ENCODE measurements at regions not wholly inside any gene's neighbourhood (a gene's known extent, or its start where the extent isn't known, plus 50 kb on each side); places are given as distances from the start of the nearest gene placed in this dataset.

DNA sequence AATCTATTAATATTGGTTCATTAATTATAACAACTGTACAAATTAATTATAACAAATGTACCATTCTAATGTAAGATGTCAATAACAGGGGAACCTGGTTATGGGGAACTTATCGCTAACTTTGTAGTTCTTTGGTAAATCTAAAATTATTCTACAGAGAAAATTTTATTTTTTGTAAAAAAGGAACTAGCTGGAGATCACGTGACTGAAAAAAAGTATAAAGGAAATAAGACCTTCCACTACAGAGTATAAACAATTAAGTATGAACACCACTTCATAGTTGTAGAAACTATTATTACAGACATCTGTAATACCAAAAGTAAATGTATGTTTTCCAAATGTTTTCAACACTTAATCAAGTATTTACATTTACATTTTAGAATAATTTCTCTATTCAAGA lies 77.9 kb upstream of the DKK2 start:
- no peaks in the 10 kb centered on the region for H3K4me1 Mint-ChIP-seq
- ATAC-seq (no peak), DNase-seq (no peak)
- peaks cover 0 to 4% (median 0%) of the 10 kb centered on the region in 5 donors for H3K27me3 Mint-ChIP-seq
- no peaks in the 10 kb centered on the region for H3K36me3 Mint-ChIP-seq
- POLR2A ChIA-PET: no interaction called here
- H3K9me3 Mint-ChIP-seq: peaks cover 0 to 8% (median 3%) of the 10 kb centered on the region in 9 donors
- no peak overlapping the region for H3K27ac Mint-ChIP-seq
- H3K4me3 Mint-ChIP-seq: no peak overlapping the region

GRCh38 chr4:107098401-107098800 lies 62.3 kb upstream of the DKK2 start:
- Mint-ChIP-seq H3K36me3 (no peaks in the 10 kb centered on the region), H3K4me3 (no peak overlapping the region), H3K4me1 (no peaks in the 10 kb centered on the region), H3K27ac (no peak overlapping the region), H3K27me3 (peaks cover 0 to 6% (median 0%) of the 10 kb centered on the region in 5 donors), H3K9me3 (peaks cover 0 to 4% (median 0%) of the 10 kb centered on the region in 9 donors)
- ATAC-seq: no peak
- DNase-seq: no peak
- POLR2A ChIA-PET: no interaction called here

- no peak overlapping the region for H3K27ac Mint-ChIP-seq
- no peak overlapping the region for H3K4me3 Mint-ChIP-seq
- H3K9me3 Mint-ChIP-seq: peaks cover 0 to 4% (median 2%) of the 10 kb centered on the region in 9 donors
- H3K36me3 Mint-ChIP-seq: no peaks in the 10 kb centered on the region
- H3K4me1 Mint-ChIP-seq: no peaks in the 10 kb centered on the region
- peaks cover 0 to 6% (median 0%) of the 10 kb centered on the region in 5 donors for H3K27me3 Mint-ChIP-seq
- POLR2A ChIA-PET: no interaction called here
- ATAC-seq: no peak
- no peak for DNase-seq
Measured at GRCh38 chr4:107094976-107095375, 58.9 kb upstream of the DKK2 start.

GRCh38 chr4:107094332-107094731 lies 58.2 kb upstream of the DKK2 start:
- Mint-ChIP-seq H3K27ac (no peak overlapping the region), H3K27me3 (peaks cover 0 to 3% (median 0%) of the 10 kb centered on the region in 5 donors), H3K4me3 (no peak overlapping the region), H3K4me1 (no peaks in the 10 kb centered on the region), H3K9me3 (peaks cover 0 to 4% (median 2%) of the 10 kb centered on the region in 9 donors), H3K36me3 (no peaks in the 10 kb centered on the region)
- ATAC-seq (no peak), DNase-seq (no peak)
- POLR2A ChIA-PET: no interaction called here
